HCT116 (cell line): ENCODE measurements at regions not wholly inside any gene's neighbourhood (a gene's known extent, or its start where the extent isn't known, plus 50 kb on each side); places are given as distances from the start of the nearest gene placed in this dataset.

Experiments
- ATAC-seq: fragments of 200-7000 bp; cut with Tn5 transposase; 2 replicates; pipeline ENCODE4 v1.9.1; 2020; ENCODE audit warnings: mild to moderate bottlenecking, moderate library complexity
- BruUV-seq: library from RNA; stranded (reverse); fragments of 400-500 nt; replicated peaks from 2 replicates; lab custom pipeline; 2021; lab: Mats Ljungman, UMichigan
- CTCF ChIA-PET: fragments of 300-600 bp; sonication (Branson Sonifier 250); formaldehyde crosslinking; loops from one replicate; lab custom pipeline; 2021; ENCODE audit warnings: antibody characterized with exemption; lab: Charles Lee
- POLR2A ChIA-PET: fragments of 300-600, 350-600 bp; sonication (Branson Sonifier 250); formaldehyde crosslinking; loops from one replicate; lab custom pipeline; 2021; ENCODE audit warnings: antibody characterized with exemption; lab: Charles Lee
- RAD21 ChIA-PET, 2 experiments: fragments of 300-600 bp; sonication (Branson Sonifier 250); formaldehyde crosslinking; loops; one replicate each; lab custom pipeline; 2023; ENCODE audit warnings: low total read pairs in 2 of 2; ENCODE audit not compliant: uncharacterized antibody in 2 of 2, unreplicated experiment in 2 of 2, low non-redundant PET in 1 of 2; lab: Charles Lee
- DNase-seq: peaks from one replicate; pipeline ENCODE4 v3.0.0-alpha.2; 2010; ENCODE audit warnings: low read depth, low spot score
- H2AFZ ChIP-seq: fragments of 200-600 bp; shearing (Covaris generic), sonication (generic); 2 replicates; pipeline ENCODE4 v1.6.1; 2017; ENCODE audit warnings: low read depth, mixed run types, mixed read lengths, antibody characterized with exemption, low read length; ENCODE audit not compliant: poor library complexity, severe bottlenecking
- H3K27ac ChIP-seq: 2 replicates; pipeline ENCODE4 v1.5.1; 2012; ENCODE audit warnings: low read depth, low read length
- H3K27me3 ChIP-seq: fragments of 200-600 bp; sonication (generic); 2 replicates; pipeline ENCODE4 v1.6.1; 2016; ENCODE audit warnings: mixed run types, low read length, mixed read lengths; ENCODE audit not compliant: insufficient read depth
- H3K36me3 ChIP-seq, 2 experiments: fragments of 200-500 bp in 1 of 2; fragments of 200-600 bp in 1 of 2; sonication (Bioruptor generic) in 1 of 2; sonication (generic) in 1 of 2; 2 replicates each; pipeline versions ENCODE4 v1.5.1 to v1.6.1; 2014 to 2016; ENCODE audit warnings: low read length in 2 of 2, inconsistent platforms in 1 of 2, mixed read lengths in 1 of 2, mixed run types in 1 of 2; ENCODE audit not compliant: insufficient read depth in 2 of 2, control insufficient read depth in 1 of 2
- H3K4me1 ChIP-seq, 2 experiments: fragments of 200-600 bp in 1 of 2; sonication (generic) in 1 of 2; 2 replicates each; pipeline versions ENCODE4 v1.5.1 to v1.6.1; 2012 to 2017; ENCODE audit warnings: low read length in 2 of 2, inconsistent platforms in 1 of 2, mild to moderate bottlenecking in 1 of 2, mixed read lengths in 1 of 2, mixed run types in 1 of 2, moderate library complexity in 1 of 2; ENCODE audit not compliant: insufficient read depth in 2 of 2, control insufficient read depth in 1 of 2
- H3K4me2 ChIP-seq: fragments of 200-600 bp; sonication (generic); 2 replicates; pipeline ENCODE4 v1.6.1; 2017; ENCODE audit warnings: mixed run types, low read length, mixed read lengths
- H3K4me3 ChIP-seq, 2 experiments: fragments of 200-600 bp in 1 of 2; sonication (generic) in 1 of 2; replicated peaks in 1 of 2; 2 replicates each; pipeline ENCODE4 v1.5.1; 2011 to 2016; ENCODE audit warnings: low read length in 2 of 2, control low read depth in 1 of 2, low read depth in 1 of 2, mild to moderate bottlenecking in 1 of 2, mixed read lengths in 1 of 2, mixed run types in 1 of 2
- H3K79me2 ChIP-seq: fragments of 200-600 bp; sonication (generic); 2 replicates; pipeline ENCODE4 v1.6.1; 2017; ENCODE audit warnings: mild to moderate bottlenecking, mixed run types, low read length, moderate library complexity, mixed read lengths; ENCODE audit not compliant: insufficient read depth
- H3K9ac ChIP-seq: fragments of 200-600 bp; sonication (generic); 2 replicates; pipeline ENCODE4 v1.6.1; 2016; ENCODE audit warnings: low read length, mixed read lengths
- H3K9me2 ChIP-seq: fragments of 200-600 bp; sonication (generic), shearing (Covaris generic); 2 replicates; pipeline ENCODE4 v1.6.1; 2017; ENCODE audit warnings: mixed run types, mild to moderate bottlenecking, moderate library complexity; ENCODE audit not compliant: insufficient read depth
- H3K9me3 ChIP-seq, 2 experiments: fragments of 200-500 bp in 1 of 2; fragments of 200-600 bp in 1 of 2; sonication (Bioruptor generic) in 1 of 2; sonication (generic) in 1 of 2; 2 replicates each; pipeline ENCODE4 v1.6.1; 2014 to 2017; ENCODE audit warnings: low read length in 2 of 2, mixed read lengths in 2 of 2, inconsistent platforms in 1 of 2, low read depth in 1 of 2, mild to moderate bottlenecking in 1 of 2, mixed run types in 1 of 2, moderate library complexity in 1 of 2; ENCODE audit not compliant: control insufficient read depth in 1 of 2, insufficient read depth in 1 of 2
- H4K20me1 ChIP-seq: fragments of 200-600 bp; sonication (generic), shearing (Covaris generic); 2 replicates; pipeline ENCODE4 v1.6.1; 2017; ENCODE audit warnings: mixed run types, mild to moderate bottlenecking, moderate library complexity; ENCODE audit not compliant: insufficient read depth
- ATF3 ChIP-seq: IDR thresholded peaks from 2 replicates; pipeline ENCODE4 v1.6.1; 2012
- ELF1 ChIP-seq: IDR thresholded peaks from 2 replicates; pipeline ENCODE4 v1.6.1; 2012; ENCODE audit warnings: low read depth, borderline replicate concordance
- EZH2 ChIP-seq: fragments of 200-600 bp; sonication (generic); IDR thresholded peaks from 2 replicates; pipeline ENCODE4 v1.6.1; 2017; ENCODE audit warnings: antibody characterized with exemption, mixed run types
- FOSL1 ChIP-seq: IDR thresholded peaks from 2 replicates; pipeline ENCODE4 v1.6.1; 2012; ENCODE audit warnings: low read depth
- POLR2A ChIP-seq: IDR thresholded peaks from 2 replicates; pipeline ENCODE4 v1.7.0; 2011; ENCODE audit warnings: borderline replicate concordance; ENCODE audit not compliant: insufficient read depth, insufficient read length; ENCODE audit errors: extremely low read depth
- POLR2AphosphoS5 ChIP-seq: IDR thresholded peaks from 2 replicates; pipeline ENCODE4 v1.6.1; 2011; ENCODE audit warnings: mild to moderate bottlenecking, low read depth, low read length, moderate library complexity
- SIN3A ChIP-seq: IDR thresholded peaks from 2 replicates; pipeline ENCODE4 v1.6.1; 2012; ENCODE audit warnings: low read depth
- SP1 ChIP-seq: IDR thresholded peaks from 2 replicates; pipeline ENCODE4 v1.6.1; 2012; ENCODE audit warnings: low read depth
- SRF ChIP-seq: IDR thresholded peaks from 2 replicates; pipeline ENCODE4 v1.6.1; 2012; ENCODE audit warnings: low read depth
- ZFX ChIP-seq: fragments of 450-650 bp; IDR thresholded peaks from 2 replicates; pipeline ENCODE4 v1.6.1; 2017
- intact Hi-C: fragments of 100-400 bp; cut with micrococcal nuclease; formaldehyde crosslinking; loops from 2 replicates; pipeline ENCODE4 v1.10.0; 2022
- TF ChIP-seq, protein P1 (sequence below): IDR thresholded peaks from 2 replicates; pipeline ENCODE4 v1.6.1; 2011; ENCODE audit warnings: mild to moderate bottlenecking, low read length, moderate library complexity; ENCODE audit not compliant: insufficient replicate concordance; ENCODE audit errors: extremely low read depth
- TF ChIP-seq, protein P2 (sequence below): IDR thresholded peaks from 2 replicates; pipeline ENCODE4 v1.6.1; 2012

DNA sequence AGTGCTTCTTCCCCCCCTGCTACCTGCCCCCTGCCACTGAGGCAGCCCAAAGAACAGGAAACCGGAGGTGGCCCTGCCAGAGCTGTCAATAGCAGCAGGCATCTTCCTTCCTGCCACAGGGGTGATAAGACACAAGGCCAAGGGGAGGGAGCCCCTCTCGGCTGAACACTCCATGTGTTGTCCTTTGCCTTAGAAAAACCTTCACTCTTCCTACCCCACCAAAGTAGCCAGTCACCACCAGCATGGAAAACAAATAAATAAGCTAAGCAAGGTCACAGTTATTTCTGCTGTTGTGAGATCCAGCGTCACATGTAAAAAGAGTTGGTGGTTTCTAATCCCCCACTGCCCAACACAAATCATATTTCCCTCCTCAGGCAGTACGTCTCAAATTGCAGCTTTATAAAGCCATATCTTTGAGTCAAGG, 104.8 kb upstream of the DPT start:
- ChIA-PET RAD21 (no interaction called here), POLR2A (no interaction called here), CTCF (no interaction called here)
- no peaks in the 10 kb centered on the region for H3K4me1 ChIP-seq
- no peak overlapping the region for H3K4me3 ChIP-seq
- no peak overlapping the region for H3K4me2 ChIP-seq
- no TSS peak for BruUV-seq
- no peaks in the 10 kb centered on the region for H3K36me3 ChIP-seq
- ATAC-seq (no peak), DNase-seq (no peak)
- H3K79me2 ChIP-seq, result no peaks in the 10 kb centered on the region
- H3K27ac ChIP-seq, result no peak overlapping the region
- TF ChIP-seq SRF, result no peak
- no peak for TF ChIP-seq ATF3
- TF ChIP-seq SP1, result no peak
- H3K9me2 ChIP-seq, result no peaks in the 10 kb centered on the region
- no peaks in the 10 kb centered on the region for H3K27me3 ChIP-seq
- intact Hi-C loops, result no loop called here
- H3K9me3 ChIP-seq, result no peaks in the 10 kb centered on the region
- no peaks in the 10 kb centered on the region for H4K20me1 ChIP-seq
- H2AFZ ChIP-seq, result no peak overlapping the region
- H3K9ac ChIP-seq, result no peak overlapping the region

GRCh38 chr1:168834225-168834872, 105.3 kb upstream of the DPT start:
- no peaks in the 10 kb centered on the region for H3K4me1 ChIP-seq
- H3K79me2 ChIP-seq, result no peaks in the 10 kb centered on the region
- DNase-seq (no peak), ATAC-seq (no peak)
- no peaks in the 10 kb centered on the region for H3K36me3 ChIP-seq
- H3K9me2 ChIP-seq, result no peaks in the 10 kb centered on the region
- ChIA-PET CTCF (no interaction called here), RAD21 (no interaction called here), POLR2A (no interaction called here)
- H3K9me3 ChIP-seq, result no peaks in the 10 kb centered on the region
- no peaks in the 10 kb centered on the region for H4K20me1 ChIP-seq
- intact Hi-C loops, result no loop called here
- no peak overlapping the region for H3K4me2 ChIP-seq
- no peak overlapping the region for H3K27ac ChIP-seq
- H3K4me3 ChIP-seq, result no peak overlapping the region
- no peaks in the 10 kb centered on the region for H3K27me3 ChIP-seq
- no peak overlapping the region for H3K9ac ChIP-seq
- no peak for TF ChIP-seq ATF3
- TF ChIP-seq ELF1, result no peak
- no peak for TF ChIP-seq ZFX
- no peak for TF ChIP-seq POLR2A
- TF ChIP-seq, protein P1, sequence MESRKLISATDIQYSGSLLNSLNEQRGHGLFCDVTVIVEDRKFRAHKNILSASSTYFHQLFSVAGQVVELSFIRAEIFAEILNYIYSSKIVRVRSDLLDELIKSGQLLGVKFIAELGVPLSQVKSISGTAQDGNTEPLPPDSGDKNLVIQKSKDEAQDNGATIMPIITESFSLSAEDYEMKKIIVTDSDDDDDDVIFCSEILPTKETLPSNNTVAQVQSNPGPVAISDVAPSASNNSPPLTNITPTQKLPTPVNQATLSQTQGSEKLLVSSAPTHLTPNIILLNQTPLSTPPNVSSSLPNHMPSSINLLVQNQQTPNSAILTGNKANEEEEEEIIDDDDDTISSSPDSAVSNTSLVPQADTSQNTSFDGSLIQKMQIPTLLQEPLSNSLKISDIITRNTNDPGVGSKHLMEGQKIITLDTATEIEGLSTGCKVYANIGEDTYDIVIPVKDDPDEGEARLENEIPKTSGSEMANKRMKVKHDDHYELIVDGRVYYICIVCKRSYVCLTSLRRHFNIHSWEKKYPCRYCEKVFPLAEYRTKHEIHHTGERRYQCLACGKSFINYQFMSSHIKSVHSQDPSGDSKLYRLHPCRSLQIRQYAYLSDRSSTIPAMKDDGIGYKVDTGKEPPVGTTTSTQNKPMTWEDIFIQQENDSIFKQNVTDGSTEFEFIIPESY, result no peak
- no peak for TF ChIP-seq FOSL1
- no peak for TF ChIP-seq SIN3A
- TF ChIP-seq, protein P2, sequence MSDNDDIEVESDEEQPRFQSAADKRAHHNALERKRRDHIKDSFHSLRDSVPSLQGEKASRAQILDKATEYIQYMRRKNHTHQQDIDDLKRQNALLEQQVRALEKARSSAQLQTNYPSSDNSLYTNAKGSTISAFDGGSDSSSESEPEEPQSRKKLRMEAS, result no peak
- no peak for TF ChIP-seq POLR2AphosphoS5
- TF ChIP-seq EZH2, result no peak
- no peak overlapping the region for H2AFZ ChIP-seq
- BruUV-seq, result no TSS peak
